Epithelial cell of proximal tubule (primary cell): ENCODE measurements at regions not wholly inside any gene's neighbourhood (a gene's known extent, or its start where the extent isn't known, plus 50 kb on each side); places are given as distances from the start of the nearest gene placed in this dataset.

ENCODE experiments used
- DNase-seq: peaks from one replicate; pipeline ENCODE4 v3.0.0-alpha.2; 2011; ENCODE audit warnings: low read depth
- H3K4me3 ChIP-seq: 2 replicates; pipeline ENCODE4 v1.5.1; 2011; ENCODE audit warnings: low read depth, mild to moderate bottlenecking, low read length
- CTCF ChIP-seq: conservative IDR thresholded peaks from 2 replicates; pipeline ENCODE4 v1.5.1; 2012; ENCODE audit warnings: low read depth, mild to moderate bottlenecking, low read length

- no peak for DNase-seq
- TF ChIP-seq CTCF = no peak
- no peak overlapping the region for H3K4me3 ChIP-seq
Observed at GRCh38 chr22:48057116-48057835, 1294.8 kb downstream of the TBC1D22A start.

GRCh38 chr22:48055827-48056226, 1293.4 kb downstream of the TBC1D22A start:
- no peak for TF ChIP-seq CTCF
- no peak for DNase-seq
- H3K4me3 ChIP-seq = no peak overlapping the region

- H3K4me3 ChIP-seq = no peak overlapping the region
- TF ChIP-seq CTCF = no peak
- no peak for DNase-seq
Observed at GRCh38 chr22:48055185-48055584, 1292.7 kb downstream of the TBC1D22A start.

- TF ChIP-seq CTCF = no peak
Observed at GRCh38 chr22:48054596-48054995, 1292.1 kb downstream of the TBC1D22A start.

GRCh38 chr22:48053973-48054372, 1291.5 kb downstream of the TBC1D22A start:
- DNase-seq = no peak
- no peak for TF ChIP-seq CTCF
- H3K4me3 ChIP-seq = no peak overlapping the region

More at GRCh38 chr22:48054596-48054995, 1292.1 kb downstream of the TBC1D22A start:
- DNase-seq = no peak
- no peak overlapping the region for H3K4me3 ChIP-seq

- no peak for TF ChIP-seq CTCF
- no peak for DNase-seq
Observed at GRCh38 chr22:48053486-48053885, 1291.0 kb downstream of the TBC1D22A start.

GRCh38 chr22:48052621-48052890, 1290.1 kb downstream of the TBC1D22A start:
- H3K4me3 ChIP-seq = no peak overlapping the region
- TF ChIP-seq CTCF = no peak
- DNase-seq = no peak

More at GRCh38 chr22:48053486-48053885, 1291.0 kb downstream of the TBC1D22A start:
- H3K4me3 ChIP-seq = no peak overlapping the region
